OCI-LY3 (cell line): ENCODE measurements at regions not wholly inside any gene's neighbourhood (a gene's known extent, or its start where the extent isn't known, plus 50 kb on each side); places are given as distances from the start of the nearest gene placed in this dataset.

Experiments used
- CTCF ChIP-seq: fragments of 200-600, 300-600 bp; sonication (generic); IDR thresholded peaks from 2 replicates; pipeline ENCODE4 v1.5.1; 2014; ENCODE audit warnings: antibody characterized with exemption, low read length, low read depth
- EZH2phosphoT487 ChIP-seq: fragments of 200-600 bp; shearing (Covaris generic); IDR thresholded peaks from 2 replicates; pipeline ENCODE4 v1.6.1; 2018; ENCODE audit warnings: antibody characterized with exemption, mixed run types, low read depth

- TF ChIP-seq CTCF (no peak), EZH2phosphoT487 (no peak)
Measured at GRCh38 chr20:12306107-12306506, 388.4 kb downstream of the BTBD3 start.
